Upper lobe of left lung (tissue), 4 donors: ENCODE measurements at regions not wholly inside any gene's neighbourhood (a gene's known extent, or its start where the extent isn't known, plus 50 kb on each side); places are given as distances from the start of the nearest gene placed in this dataset.

Experiments
- CTCF ChIP-seq, 6 experiments: fragments of 450-650 bp in 4 of 6; fragments of 200-600 bp in 2 of 6; sonication (generic) in 2 of 6; IDR thresholded peaks; one replicate each; pipeline ENCODE4 v1.5.1; 2016 to 2019; ENCODE audit warnings: antibody characterized with exemption in 6 of 6
- EP300 ChIP-seq, 4 donors: sonication (generic); formaldehyde crosslinking; IDR thresholded peaks; one replicate each; pipeline ENCODE4 v1.5.1; 2017; ENCODE audit warnings: antibody characterized with exemption in 4 of 4, control low read depth in 2 of 4
- POLR2A ChIP-seq, 4 donors: fragments of 450-650 bp; IDR thresholded peaks; one replicate each; pipeline ENCODE4 v1.5.1; 2016 to 2017; ENCODE audit warnings: antibody characterized with exemption in 4 of 4, mild to moderate bottlenecking in 2 of 4
- POLR2AphosphoS5 ChIP-seq, 2 donors: sonication (generic); formaldehyde crosslinking; IDR thresholded peaks; one replicate each; pipeline ENCODE4 v1.5.1; 2017; ENCODE audit warnings: antibody characterized with exemption in 2 of 2

- TF ChIP-seq EP300 (IDR thresholded peaks at IDR 0.05) (no peak), CTCF (IDR thresholded peaks at IDR 0.05) (no peak), POLR2A (IDR thresholded peaks at IDR 0.05) (no peak), POLR2AphosphoS5 (IDR thresholded peaks at IDR 0.05) (no peak)
Measured at GRCh38 chr1:36582066-36582755, 99.5 kb upstream of the CSF3R start.
